ENCODE measurements at regions not wholly inside any gene's neighbourhood (a gene's known extent, or its start where the extent isn't known, plus 50 kb on each side); places are given as distances from the start of the nearest gene placed in this dataset.

DNA sequence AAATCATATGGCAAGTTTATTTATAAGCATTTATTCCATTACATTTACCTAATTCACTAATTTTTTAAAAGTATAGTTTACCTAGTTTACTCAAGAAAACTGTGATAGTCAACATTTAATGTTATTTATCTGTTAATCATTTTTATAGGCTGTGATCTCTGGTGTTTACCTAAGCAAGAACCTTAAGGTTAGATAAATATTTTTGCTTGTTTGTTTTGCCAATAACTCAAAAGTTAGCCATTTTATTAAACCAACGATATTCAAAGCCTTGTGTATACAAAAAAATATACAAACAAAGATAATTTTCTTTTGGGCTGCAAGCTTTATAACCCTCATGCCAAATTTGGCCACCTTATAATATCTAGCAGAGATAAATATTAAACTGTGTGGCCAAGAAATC lies 157.3 kb downstream of the SLCO1B3 start:
- DNase-seq (ENCODE audit: low read depth): no peak

GRCh38 chr12:20969766-20970165 lies 159.3 kb downstream of the SLCO1B3 start:
- DNase-seq (ENCODE audit: low read depth): no peak

GRCh38 chr12:20985399-20985798 lies 145.6 kb upstream of the SLCO1B1 start:
- DNase-seq (ENCODE audit: low read depth): no peak

DNA sequence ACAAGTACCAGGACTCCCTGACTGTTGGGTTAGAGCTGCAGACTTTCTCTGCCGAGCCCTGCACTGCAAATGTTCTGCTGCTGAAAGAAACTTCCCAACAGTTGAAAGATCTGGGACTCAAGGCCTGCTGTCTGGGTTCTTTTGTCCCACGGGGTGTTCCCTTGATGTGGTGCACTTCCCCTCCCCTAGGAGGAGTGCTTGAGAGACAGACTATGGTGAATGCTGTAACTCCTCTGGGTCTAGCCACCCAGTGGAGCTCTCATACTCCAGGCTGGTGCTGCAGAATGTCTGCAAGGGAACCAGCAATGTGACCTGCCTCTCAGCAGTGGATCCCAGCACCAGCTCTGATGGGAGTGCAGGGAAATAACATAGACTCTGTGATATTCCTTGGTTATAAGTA lies 129.2 kb upstream of the SLCO1B1 start:
- DNase-seq (ENCODE audit: low read depth): no peak

DNA sequence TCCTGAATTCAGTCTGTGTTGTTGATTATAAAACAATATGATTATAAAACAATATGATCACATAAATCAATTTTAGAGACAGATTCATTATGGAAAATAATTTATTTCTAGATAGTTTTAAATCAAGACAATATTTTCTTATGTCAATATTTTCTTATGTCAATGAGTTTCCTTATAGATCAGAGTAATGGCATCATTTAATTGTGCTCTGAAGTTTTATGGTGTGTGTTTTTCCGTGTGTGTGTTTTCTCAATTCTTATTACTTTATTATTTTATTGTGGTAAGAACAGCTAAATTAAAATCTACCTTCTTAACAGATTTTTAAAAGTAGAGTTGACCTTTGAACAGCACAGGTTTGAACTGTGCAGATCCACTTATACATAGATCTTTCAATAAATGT lies 105.3 kb upstream of the SLCO1B1 start:
- DNase-seq (ENCODE audit: low read depth): no peak

- DNase-seq (ENCODE audit: low read depth): no peak
Observed at GRCh38 chr12:21026302-21026701, 104.7 kb upstream of the SLCO1B1 start.

- DNase-seq (ENCODE audit: low read depth): peak; percentile 20
Observed at GRCh38 chr12:21054334-21054733, 76.7 kb upstream of the SLCO1B1 start.

DNA sequence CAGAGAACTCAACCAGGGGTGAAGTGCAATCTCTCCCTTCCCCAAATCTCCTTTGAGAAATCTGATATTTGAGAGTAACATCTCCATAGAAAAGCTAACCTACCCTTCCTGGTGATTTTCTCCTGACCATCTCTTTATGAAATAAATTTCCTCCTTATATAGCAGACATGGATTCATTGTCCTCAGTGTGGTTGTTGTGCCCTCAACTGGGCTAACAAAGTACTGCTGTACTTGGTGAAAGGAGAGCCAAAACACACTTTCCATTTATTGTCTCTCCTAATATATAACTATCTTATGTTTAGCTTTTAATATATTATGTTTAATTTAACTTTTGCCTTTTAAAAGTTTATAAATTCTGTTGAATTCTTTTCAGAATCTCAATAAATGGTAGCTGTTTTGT lies 65.1 kb upstream of the SLCO1B1 start:
- DNase-seq (ENCODE audit: low read depth): no peak

DNA sequence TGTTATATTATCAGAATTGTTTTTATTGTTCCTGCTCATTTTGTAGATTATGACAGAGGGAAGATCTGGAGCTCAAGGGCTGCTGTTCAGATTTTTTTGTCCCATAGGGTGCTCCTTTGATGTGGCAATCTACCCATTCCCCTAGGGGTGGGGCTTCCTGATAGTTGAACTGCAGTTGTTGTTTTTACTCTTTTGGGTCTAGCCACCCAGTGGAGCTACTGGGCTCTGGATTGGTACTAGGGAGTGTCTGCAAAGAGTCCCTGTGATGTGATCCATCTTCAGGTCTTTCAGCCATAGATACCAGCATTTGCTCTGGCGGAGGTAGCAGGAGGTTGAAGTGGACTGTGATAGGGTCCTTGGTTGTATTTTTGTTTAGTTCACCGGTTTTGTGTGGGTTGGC lies 57.9 kb upstream of the SLCO1B1 start:
- DNase-seq (ENCODE audit: low read depth): no peak

GRCh38 chr12:21073822-21074460 lies 57.1 kb upstream of the SLCO1B1 start:
- peak; percentile 96 for DNase-seq (ENCODE audit: low read depth)
